HEK293 (cell line): ENCODE measurements at regions not wholly inside any gene's neighbourhood (a gene's known extent, or its start where the extent isn't known, plus 50 kb on each side); places are given as distances from the start of the nearest gene placed in this dataset.

Source experiments
- CTCF ChIA-PET: fragments of 350-600 bp; formaldehyde crosslinking; extraction: SDS; loops from one replicate; lab custom pipeline; 2021; ENCODE audit warnings: antibody characterized with exemption; lab: Yijun Ruan, JAX
- POLR2A ChIA-PET: fragments of 300-600 bp; formaldehyde crosslinking; extraction: SDS; loops from one replicate; lab custom pipeline; 2020; ENCODE audit warnings: antibody characterized with exemption, inconsistent platforms; lab: Yijun Ruan, JAX
- H3K27ac ChIP-seq: fragments of 200-500 bp; sonication (Bioruptor generic); 2 replicates; pipeline ENCODE4 v1.5.1; 2014; ENCODE audit warnings: low read depth, low read length, control low read depth, inconsistent platforms; ENCODE audit errors: extremely low read depth
- H3K36me3 ChIP-seq, 2 experiments: fragments of 200-500 bp in 1 of 2; sonication (Bioruptor generic) in 1 of 2; 1 replicate in 1 of 2; 2 replicates in 1 of 2; pipeline ENCODE4 v1.5.1; 2014 to 2017; ENCODE audit warnings: inconsistent platforms in 2 of 2, low read length in 2 of 2; ENCODE audit not compliant: control insufficient read depth in 2 of 2, insufficient read depth in 1 of 2
- H3K4me1 ChIP-seq: fragments of 200-500 bp; sonication (Bioruptor generic); 2 replicates; pipeline ENCODE4 v1.5.1; 2014; ENCODE audit warnings: mild to moderate bottlenecking, low read length, inconsistent platforms; ENCODE audit not compliant: control insufficient read depth, insufficient read depth
- H3K4me3 ChIP-seq: 2 replicates; pipeline ENCODE4 v1.5.1; 2011; ENCODE audit warnings: low read depth, mild to moderate bottlenecking, control low read depth, low read length, moderate library complexity
- H3K9me3 ChIP-seq: fragments of 200-500 bp; sonication (Bioruptor generic); 2 replicates; pipeline ENCODE4 v1.5.1; 2014; ENCODE audit warnings: low read depth, low read length, inconsistent platforms; ENCODE audit not compliant: control insufficient read depth, insufficient read depth
- HOXA7 ChIP-seq: sonication (generic); formaldehyde crosslinking; IDR thresholded peaks from 2 replicates; pipeline ENCODE4 v1.8.1; 2022; ENCODE audit warnings: missing genetic modification reagents, borderline replicate concordance
- HOXD13 ChIP-seq: sonication (generic); formaldehyde crosslinking; IDR thresholded peaks from 2 replicates; pipeline ENCODE4 v1.8.0; 2022; ENCODE audit warnings: missing genetic modification reagents, borderline replicate concordance
- REPIN1 ChIP-seq: fragments of 450-650 bp; formaldehyde crosslinking; IDR thresholded peaks from 2 replicates; pipeline ENCODE4 v1.5.1; 2017; ENCODE audit warnings: missing biosample characterization, missing genetic modification characterization, low read depth
- TRIM28 ChIP-seq: IDR thresholded peaks from 2 replicates; pipeline ENCODE4 v1.6.1; 2011; ENCODE audit warnings: low read length, control low read depth, borderline replicate concordance
- ZNF266 ChIP-seq: fragments of 450-650 bp; formaldehyde crosslinking; IDR thresholded peaks from 2 replicates; pipeline ENCODE4 v1.5.1; 2016; ENCODE audit warnings: missing biosample characterization, missing genetic modification characterization, low read depth
- ZNF416 ChIP-seq: fragments of 450-650 bp; formaldehyde crosslinking; IDR thresholded peaks from 2 replicates; pipeline ENCODE4 v1.5.1; 2016; ENCODE audit warnings: missing biosample characterization, missing genetic modification characterization
- ZNF548 ChIP-seq: fragments of 450-650 bp; formaldehyde crosslinking; IDR thresholded peaks from 2 replicates; pipeline ENCODE4 v1.5.1; 2016; ENCODE audit warnings: missing biosample characterization, missing genetic modification characterization
- ZNF596 ChIP-seq: fragments of 450-650 bp; IDR thresholded peaks from 2 replicates; pipeline ENCODE4 v1.5.0; 2018; ENCODE audit warnings: missing biosample characterization, mild to moderate bottlenecking, missing genetic modification characterization, moderate library complexity
- ZNF610 ChIP-seq: fragments of 450-650 bp; formaldehyde crosslinking; IDR thresholded peaks from 2 replicates; pipeline ENCODE4 v1.5.1; 2016; ENCODE audit warnings: missing biosample characterization, missing genetic modification characterization, borderline replicate concordance
- ZNF654 ChIP-seq: fragments of 450-650 bp; formaldehyde crosslinking; IDR thresholded peaks from 2 replicates; pipeline ENCODE4 v1.5.1; 2016; ENCODE audit warnings: low read depth, missing biosample characterization, missing genetic modification characterization
- ZSCAN23 ChIP-seq: fragments of 450-650 bp; formaldehyde crosslinking; IDR thresholded peaks from 2 replicates; pipeline ENCODE4 v1.5.1; 2016; ENCODE audit warnings: missing biosample characterization, missing genetic modification characterization
- TF ChIP-seq, protein P1 (sequence below): fragments of 450-650 bp; formaldehyde crosslinking; IDR thresholded peaks from 2 replicates; pipeline ENCODE4 v1.5.1; 2016; ENCODE audit warnings: missing biosample characterization, missing genetic modification characterization
- TF ChIP-seq, protein P2 (sequence below): fragments of 450-650 bp; formaldehyde crosslinking; IDR thresholded peaks from 2 replicates; pipeline ENCODE4 v1.5.1; 2016; ENCODE audit warnings: missing biosample characterization, missing genetic modification characterization, borderline replicate concordance
- TF ChIP-seq, protein P3 (sequence below): fragments of 450-650 bp; formaldehyde crosslinking; IDR thresholded peaks from 2 replicates; pipeline ENCODE4 v1.5.1; 2017; ENCODE audit warnings: missing biosample characterization, missing genetic modification characterization
- TF ChIP-seq, protein P4 (sequence below): fragments of 450-650 bp; formaldehyde crosslinking; IDR thresholded peaks from 2 replicates; pipeline ENCODE4 v1.5.1; 2016; ENCODE audit warnings: missing biosample characterization, missing genetic modification characterization

DNA sequence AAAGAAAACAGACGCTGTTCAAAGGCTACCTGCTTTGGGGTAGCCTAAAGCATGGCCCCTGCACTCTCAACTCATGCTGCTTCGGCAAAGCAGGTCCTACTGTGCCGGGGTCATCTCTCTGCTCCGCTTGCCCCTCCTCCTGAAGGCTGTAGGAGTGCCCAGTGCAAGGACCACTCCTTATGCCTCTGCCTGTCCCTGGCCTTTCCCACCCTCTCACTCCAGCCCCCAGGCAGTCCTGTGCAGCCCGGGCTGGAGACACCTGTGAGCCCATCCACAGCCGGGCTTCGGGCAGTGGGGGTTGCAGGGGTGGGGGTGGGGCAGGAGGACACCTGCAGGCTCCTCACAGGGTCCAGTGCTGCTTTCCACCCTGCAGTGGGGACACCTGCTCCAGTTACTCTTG lies 69.1 kb downstream of the ACKR3 start (continued):
- TF ChIP-seq, protein P1, sequence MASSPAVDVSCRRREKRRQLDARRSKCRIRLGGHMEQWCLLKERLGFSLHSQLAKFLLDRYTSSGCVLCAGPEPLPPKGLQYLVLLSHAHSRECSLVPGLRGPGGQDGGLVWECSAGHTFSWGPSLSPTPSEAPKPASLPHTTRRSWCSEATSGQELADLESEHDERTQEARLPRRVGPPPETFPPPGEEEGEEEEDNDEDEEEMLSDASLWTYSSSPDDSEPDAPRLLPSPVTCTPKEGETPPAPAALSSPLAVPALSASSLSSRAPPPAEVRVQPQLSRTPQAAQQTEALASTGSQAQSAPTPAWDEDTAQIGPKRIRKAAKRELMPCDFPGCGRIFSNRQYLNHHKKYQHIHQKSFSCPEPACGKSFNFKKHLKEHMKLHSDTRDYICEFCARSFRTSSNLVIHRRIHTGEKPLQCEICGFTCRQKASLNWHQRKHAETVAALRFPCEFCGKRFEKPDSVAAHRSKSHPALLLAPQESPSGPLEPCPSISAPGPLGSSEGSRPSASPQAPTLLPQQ (tag by site-specific recombination) = no peak
- no peak for TF ChIP-seq ZNF548 (tag by site-specific recombination)
- TF ChIP-seq ZSCAN23 = no peak
- TF ChIP-seq, protein P2, sequence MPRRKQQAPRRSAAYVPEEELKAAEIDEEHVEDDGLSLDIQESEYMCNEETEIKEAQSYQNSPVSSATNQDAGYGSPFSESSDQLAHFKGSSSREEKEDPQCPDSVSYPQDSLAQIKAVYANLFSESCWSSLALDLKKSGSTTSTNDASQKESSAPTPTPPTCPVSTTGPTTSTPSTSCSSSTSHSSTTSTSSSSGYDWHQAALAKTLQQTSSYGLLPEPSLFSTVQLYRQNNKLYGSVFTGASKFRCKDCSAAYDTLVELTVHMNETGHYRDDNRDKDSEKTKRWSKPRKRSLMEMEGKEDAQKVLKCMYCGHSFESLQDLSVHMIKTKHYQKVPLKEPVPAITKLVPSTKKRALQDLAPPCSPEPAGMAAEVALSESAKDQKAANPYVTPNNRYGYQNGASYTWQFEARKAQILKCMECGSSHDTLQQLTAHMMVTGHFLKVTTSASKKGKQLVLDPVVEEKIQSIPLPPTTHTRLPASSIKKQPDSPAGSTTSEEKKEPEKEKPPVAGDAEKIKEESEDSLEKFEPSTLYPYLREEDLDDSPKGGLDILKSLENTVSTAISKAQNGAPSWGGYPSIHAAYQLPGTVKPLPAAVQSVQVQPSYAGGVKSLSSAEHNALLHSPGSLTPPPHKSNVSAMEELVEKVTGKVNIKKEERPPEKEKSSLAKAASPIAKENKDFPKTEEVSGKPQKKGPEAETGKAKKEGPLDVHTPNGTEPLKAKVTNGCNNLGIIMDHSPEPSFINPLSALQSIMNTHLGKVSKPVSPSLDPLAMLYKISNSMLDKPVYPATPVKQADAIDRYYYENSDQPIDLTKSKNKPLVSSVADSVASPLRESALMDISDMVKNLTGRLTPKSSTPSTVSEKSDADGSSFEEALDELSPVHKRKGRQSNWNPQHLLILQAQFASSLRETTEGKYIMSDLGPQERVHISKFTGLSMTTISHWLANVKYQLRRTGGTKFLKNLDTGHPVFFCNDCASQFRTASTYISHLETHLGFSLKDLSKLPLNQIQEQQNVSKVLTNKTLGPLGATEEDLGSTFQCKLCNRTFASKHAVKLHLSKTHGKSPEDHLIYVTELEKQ = no peak

DNA sequence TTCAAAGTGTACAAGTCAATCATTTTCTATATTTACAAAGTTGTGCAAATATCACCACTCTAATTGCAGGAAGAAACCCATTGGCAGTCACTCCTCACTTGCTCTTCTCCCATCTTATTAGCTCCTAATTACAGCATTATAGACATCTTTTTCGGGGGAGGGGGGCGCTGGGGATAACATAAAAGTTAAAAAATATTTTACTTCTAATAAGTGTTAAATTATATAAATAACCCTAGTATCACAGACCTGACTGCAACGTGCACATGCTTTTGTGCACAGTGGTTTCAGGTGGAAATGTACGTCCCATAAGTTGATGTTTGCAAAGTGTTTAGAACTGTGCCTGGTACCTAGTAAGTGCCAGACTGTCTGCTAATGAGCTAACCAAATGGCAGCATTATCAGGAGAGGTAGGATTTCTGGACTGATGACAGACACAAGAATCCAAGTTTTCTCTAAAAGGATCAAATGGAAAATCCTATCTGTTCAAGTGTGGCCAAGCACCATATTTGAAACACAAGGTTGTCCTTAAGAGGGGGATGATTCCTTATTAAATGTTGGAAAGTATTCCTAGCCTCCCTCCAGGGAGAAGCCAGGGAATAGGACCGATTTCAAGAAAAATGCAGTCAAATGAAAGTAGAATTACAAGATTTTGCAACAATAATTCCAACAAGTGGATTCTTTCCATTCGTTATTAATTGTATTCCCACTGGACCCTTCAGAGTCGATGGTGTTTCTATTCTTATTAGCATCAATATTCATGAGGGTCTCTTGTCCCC lies 70.0 kb downstream of the ACKR3 start:
- H3K4me3 ChIP-seq = no peak overlapping the region
- no peaks in the 10 kb centered on the region for H3K4me1 ChIP-seq
- H3K27ac ChIP-seq = no peak overlapping the region
- TF ChIP-seq ZNF654 (tag by site-specific recombination) = no peak
- no peak for TF ChIP-seq HOXA7 (CRISPR knock-in tag)
- TF ChIP-seq TRIM28 = no peak
- TF ChIP-seq ZNF596 (tag by site-specific recombination) = no peak
- no peak for TF ChIP-seq ZNF610 (tag by site-specific recombination)
- TF ChIP-seq, protein P3, sequence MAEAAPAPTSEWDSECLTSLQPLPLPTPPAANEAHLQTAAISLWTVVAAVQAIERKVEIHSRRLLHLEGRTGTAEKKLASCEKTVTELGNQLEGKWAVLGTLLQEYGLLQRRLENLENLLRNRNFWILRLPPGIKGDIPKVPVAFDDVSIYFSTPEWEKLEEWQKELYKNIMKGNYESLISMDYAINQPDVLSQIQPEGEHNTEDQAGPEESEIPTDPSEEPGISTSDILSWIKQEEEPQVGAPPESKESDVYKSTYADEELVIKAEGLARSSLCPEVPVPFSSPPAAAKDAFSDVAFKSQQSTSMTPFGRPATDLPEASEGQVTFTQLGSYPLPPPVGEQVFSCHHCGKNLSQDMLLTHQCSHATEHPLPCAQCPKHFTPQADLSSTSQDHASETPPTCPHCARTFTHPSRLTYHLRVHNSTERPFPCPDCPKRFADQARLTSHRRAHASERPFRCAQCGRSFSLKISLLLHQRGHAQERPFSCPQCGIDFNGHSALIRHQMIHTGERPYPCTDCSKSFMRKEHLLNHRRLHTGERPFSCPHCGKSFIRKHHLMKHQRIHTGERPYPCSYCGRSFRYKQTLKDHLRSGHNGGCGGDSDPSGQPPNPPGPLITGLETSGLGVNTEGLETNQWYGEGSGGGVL = no peak
- TF ChIP-seq REPIN1 (tag by site-specific recombination) = no peak
- no peak for TF ChIP-seq HOXD13 (CRISPR knock-in tag)
- TF ChIP-seq, protein P2 = no peak
- TF ChIP-seq ZNF266 (tag by site-specific recombination) = no peak
- TF ChIP-seq, protein P4, sequence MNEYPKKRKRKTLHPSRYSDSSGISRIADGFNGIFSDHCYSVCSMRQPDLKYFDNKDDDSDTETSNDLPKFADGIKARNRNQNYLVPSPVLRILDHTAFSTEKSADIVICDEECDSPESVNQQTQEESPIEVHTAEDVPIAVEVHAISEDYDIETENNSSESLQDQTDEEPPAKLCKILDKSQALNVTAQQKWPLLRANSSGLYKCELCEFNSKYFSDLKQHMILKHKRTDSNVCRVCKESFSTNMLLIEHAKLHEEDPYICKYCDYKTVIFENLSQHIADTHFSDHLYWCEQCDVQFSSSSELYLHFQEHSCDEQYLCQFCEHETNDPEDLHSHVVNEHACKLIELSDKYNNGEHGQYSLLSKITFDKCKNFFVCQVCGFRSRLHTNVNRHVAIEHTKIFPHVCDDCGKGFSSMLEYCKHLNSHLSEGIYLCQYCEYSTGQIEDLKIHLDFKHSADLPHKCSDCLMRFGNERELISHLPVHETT (tag by site-specific recombination) = no peak
- no peak for TF ChIP-seq ZNF416 (tag by site-specific recombination)
- TF ChIP-seq, all 188 proteins: peak for 0
- POLR2A ChIA-PET = no interaction called here
- CTCF ChIA-PET = interaction anchor here (0.5 to 0.7 kb wide), 2 partner anchors 710 to 1034 kb away, joined by 3 read pairs; no protein-coding TSS in a partner anchor
- no peaks in the 10 kb centered on the region for H3K36me3 ChIP-seq
- no peaks in the 10 kb centered on the region for H3K9me3 ChIP-seq
